GM12864 (cell line): ENCODE measurements at regions not wholly inside any gene's neighbourhood (a gene's known extent, or its start where the extent isn't known, plus 50 kb on each side); places are given as distances from the start of the nearest gene placed in this dataset.

Experiments
- DNase-seq: peaks from one replicate; pipeline ENCODE4 v3.0.0-alpha.2; 2011; ENCODE audit warnings: low read depth
- H3K4me3 ChIP-seq: 2 replicates; pipeline ENCODE4 v1.5.1; 2011; ENCODE audit warnings: mild to moderate bottlenecking, low read depth, low read length, control low read depth
- CTCF ChIP-seq: IDR thresholded peaks from 2 replicates; pipeline ENCODE4 v1.5.1; 2011; ENCODE audit warnings: low read depth, mild to moderate bottlenecking, moderate library complexity, low read length, control low read depth, inconsistent platforms; ENCODE audit errors: missing control alignments

DNA sequence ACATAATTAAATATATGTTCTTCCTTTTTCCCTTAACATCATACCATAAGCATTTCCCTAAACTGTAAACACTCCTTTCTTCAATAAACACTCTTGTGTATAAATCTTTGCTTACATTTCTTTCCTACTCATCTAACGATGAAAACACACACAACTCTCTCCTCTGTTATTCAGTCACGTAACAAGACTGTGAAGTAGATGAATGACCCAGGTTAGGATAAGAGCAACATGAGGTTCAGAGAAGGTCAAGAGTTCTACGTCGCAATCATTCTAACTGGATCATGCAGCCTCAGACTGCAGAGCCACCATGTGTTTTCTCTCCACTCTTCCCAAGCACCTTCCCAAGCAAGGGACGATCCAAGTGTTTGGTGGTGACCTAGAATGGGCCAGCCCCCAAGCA is 70.5 kb upstream of the SPTLC1 start:
- DNase-seq, result no peak
- no peak for TF ChIP-seq CTCF
- no peak overlapping the region for H3K4me3 ChIP-seq

- no peak for TF ChIP-seq CTCF
- DNase-seq, result no peak
- no peak overlapping the region for H3K4me3 ChIP-seq
Measured at GRCh38 chr9:92185096-92185495, 69.9 kb upstream of the SPTLC1 start.

GRCh38 chr9:92184041-92184564 is 68.9 kb upstream of the SPTLC1 start:
- no peak overlapping the region for H3K4me3 ChIP-seq
- no peak for DNase-seq
- TF ChIP-seq CTCF, result no peak

- no peak overlapping the region for H3K4me3 ChIP-seq
- DNase-seq, result no peak
- TF ChIP-seq CTCF, result no peak
Measured at GRCh38 chr9:92183449-92183848, 68.2 kb upstream of the SPTLC1 start.

DNA sequence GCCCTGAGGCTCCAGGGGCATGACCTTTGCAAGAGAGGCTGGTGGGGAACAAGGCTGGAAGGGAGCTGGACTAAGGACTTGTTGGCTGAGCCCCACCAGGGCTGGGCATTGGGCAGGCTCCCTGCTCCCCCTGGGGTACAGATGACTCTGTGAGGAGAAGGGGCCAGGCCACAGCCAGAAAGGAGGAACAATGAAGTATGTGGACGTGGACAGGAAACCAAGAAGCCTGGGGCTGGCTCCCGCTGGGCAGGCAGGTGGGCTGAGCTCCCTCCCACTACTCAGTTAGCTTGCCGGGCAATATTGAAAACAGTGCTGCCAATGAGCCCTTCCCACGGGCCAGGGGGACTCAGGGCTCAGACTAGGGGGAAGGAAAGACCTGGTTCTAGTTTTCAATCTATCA is 66.1 kb upstream of the SPTLC1 start:
- H3K4me3 ChIP-seq, result no peak overlapping the region
- TF ChIP-seq CTCF, result no peak
- no peak for DNase-seq

DNA sequence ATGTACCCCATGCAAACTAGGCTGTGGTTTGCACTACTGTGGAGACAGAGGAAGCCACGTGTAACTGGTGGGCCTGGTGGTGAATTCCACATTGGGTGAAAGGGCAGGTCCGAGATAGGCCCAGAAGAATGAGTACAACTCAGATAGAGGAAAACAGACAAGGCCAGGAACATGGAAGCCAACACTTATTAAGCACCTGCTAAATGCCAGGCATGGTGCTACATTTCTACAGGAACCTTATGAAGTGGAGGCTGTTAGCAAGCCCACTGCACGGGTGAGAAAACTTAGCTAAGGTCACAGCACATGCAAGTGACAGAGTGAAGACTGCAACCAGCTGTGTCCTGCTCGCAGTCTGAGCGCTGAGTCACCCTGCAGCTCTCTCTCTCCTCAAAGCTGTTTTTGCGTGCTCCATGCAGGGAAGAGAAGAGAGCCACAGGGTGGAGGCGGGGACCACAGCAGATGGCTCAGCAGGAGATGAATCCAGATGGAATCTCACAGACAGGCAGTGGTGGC is 65.5 kb upstream of the SPTLC1 start:
- H3K4me3 ChIP-seq, result no peak overlapping the region
- DNase-seq, result no peak
- no peak for TF ChIP-seq CTCF

- DNase-seq, result no peak
- no peak overlapping the region for H3K4me3 ChIP-seq
- TF ChIP-seq CTCF, result no peak
Measured at GRCh38 chr9:92180002-92180400, 64.8 kb upstream of the SPTLC1 start.
